ENCODE measurements at regions not wholly inside any gene's neighbourhood (a gene's known extent, or its start where the extent isn't known, plus 50 kb on each side); places are given as distances from the start of the nearest gene placed in this dataset.

GRCh38 chr16:51708861-51709260, 557.8 kb upstream of the SALL1 start:
- no peak for TF ChIP-seq POLR2AphosphoS5 (IDR thresholded peaks at IDR 0.05; ENCODE audit: borderline replicate concordance, low read depth, low read length)
- TF ChIP-seq EZH2 (IDR thresholded peaks at IDR 0.05) = no peak

Measured in SK-N-MC (cell line).